ENCODE measurements at regions not wholly inside any gene's neighbourhood (a gene's known extent, or its start where the extent isn't known, plus 50 kb on each side); places are given as distances from the start of the nearest gene placed in this dataset.

DNA sequence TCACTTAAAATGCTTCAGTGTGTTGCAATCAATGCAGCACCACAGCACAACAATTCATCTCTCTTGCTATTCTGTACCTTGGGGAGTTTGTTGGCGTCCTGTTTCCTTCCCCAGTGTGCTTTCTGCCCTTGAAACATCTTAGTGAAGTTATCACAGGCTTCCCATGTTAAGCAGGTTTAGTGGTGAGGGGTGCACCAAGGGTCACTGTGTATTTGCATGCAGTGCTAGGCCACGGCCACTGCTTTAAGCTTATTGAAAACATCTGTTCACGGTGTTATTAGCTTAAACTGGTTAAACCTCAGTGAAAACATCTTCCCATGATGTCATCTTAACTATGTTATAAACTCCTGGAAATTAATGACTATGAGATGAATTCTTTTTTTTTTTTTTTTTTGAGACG, 217.3 kb upstream of the GOLIM4 start:
- DNase-seq (ENCODE audit: low spot score): no peak

DNA sequence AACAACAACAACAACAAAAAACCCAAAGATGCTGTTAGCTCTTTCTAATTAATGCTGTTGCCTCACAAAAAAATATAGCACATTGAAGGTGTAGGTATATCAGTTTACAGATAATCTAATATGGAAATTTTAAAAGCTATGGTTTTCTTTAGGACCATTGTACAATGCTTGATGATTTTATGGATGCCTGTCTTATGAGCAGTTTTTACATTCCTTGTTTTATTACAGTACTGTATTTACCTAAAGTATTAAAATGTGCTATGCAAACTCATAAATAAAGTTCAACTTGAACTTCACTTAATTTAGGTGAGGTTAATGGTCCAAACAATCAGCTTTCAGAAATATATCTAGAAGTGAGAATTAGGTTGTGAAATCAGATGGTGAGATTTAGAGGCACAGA, 212.2 kb upstream of the GOLIM4 start:
- no peak for DNase-seq (ENCODE audit: low spot score)

GRCh38 chr3:168295027-168295426, 199.3 kb upstream of the GOLIM4 start:
- no peak for DNase-seq (ENCODE audit: low spot score)

GRCh38 chr3:168292296-168292695, 196.6 kb upstream of the GOLIM4 start:
- DNase-seq (ENCODE audit: low spot score): no peak

DNA sequence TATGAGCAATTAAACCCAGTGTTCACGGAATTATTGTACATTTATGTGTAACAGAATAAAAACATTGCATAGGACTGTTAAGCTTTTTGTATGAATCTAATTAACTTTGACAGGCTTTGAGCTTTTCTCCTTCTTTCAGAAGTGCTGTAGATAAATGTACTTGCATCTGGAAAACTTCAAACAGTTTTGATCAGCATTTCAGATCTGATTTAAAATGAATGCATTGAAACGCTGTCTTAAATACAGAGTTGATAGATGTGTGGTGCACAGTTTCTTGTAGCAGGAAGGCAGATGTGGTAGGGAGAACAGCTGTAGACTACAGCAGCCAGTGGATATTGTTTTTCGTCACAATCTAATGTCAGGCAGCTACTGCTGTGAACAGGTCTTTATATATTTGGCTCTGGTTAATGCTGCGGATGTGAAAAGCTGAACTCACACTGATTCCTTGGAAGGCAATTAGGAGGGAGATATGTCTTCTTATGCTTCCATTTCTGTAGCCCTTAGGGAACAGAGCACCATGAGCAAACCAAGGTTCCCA, 193.8 kb upstream of the GOLIM4 start:
- no peak for DNase-seq (ENCODE audit: low spot score)

- no peak for DNase-seq (ENCODE audit: low spot score)
These were observed 193.0 kb upstream of the GOLIM4 start for GRCh38 chr3:168288511-168289401.

GRCh38 chr3:168285506-168285905, 189.8 kb upstream of the GOLIM4 start:
- no peak for DNase-seq (ENCODE audit: low spot score)

DNA sequence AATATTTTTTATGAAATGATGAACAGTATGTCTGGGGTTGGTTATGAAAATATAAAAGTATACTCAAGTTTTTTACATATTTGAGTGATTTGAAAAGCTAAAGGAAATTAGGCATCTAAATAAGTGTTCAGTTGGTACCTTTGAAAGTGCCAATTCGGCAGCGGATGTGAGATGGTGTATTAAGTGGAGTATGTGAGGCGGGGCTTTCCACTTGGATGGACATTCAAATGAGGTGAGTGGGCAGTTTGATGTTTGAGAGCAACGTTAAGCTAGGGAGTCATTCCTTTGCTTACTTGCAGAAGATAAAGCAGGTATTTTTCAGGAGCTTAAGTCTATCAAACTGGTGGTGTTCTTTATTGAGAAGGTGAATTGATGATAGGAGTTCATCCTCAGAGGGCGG, 189.0 kb upstream of the GOLIM4 start:
- no peak for DNase-seq (ENCODE audit: low spot score)

- no peak for DNase-seq (ENCODE audit: low spot score)
These were observed 179.9 kb upstream of the GOLIM4 start for GRCh38 chr3:168275662-168276061.

- DNase-seq (ENCODE audit: low spot score): no peak
These were observed 178.2 kb upstream of the GOLIM4 start for GRCh38 chr3:168273917-168274316.

GRCh38 chr3:168273036-168273435, 177.3 kb upstream of the GOLIM4 start:
- DNase-seq (ENCODE audit: low spot score): no peak

DNA sequence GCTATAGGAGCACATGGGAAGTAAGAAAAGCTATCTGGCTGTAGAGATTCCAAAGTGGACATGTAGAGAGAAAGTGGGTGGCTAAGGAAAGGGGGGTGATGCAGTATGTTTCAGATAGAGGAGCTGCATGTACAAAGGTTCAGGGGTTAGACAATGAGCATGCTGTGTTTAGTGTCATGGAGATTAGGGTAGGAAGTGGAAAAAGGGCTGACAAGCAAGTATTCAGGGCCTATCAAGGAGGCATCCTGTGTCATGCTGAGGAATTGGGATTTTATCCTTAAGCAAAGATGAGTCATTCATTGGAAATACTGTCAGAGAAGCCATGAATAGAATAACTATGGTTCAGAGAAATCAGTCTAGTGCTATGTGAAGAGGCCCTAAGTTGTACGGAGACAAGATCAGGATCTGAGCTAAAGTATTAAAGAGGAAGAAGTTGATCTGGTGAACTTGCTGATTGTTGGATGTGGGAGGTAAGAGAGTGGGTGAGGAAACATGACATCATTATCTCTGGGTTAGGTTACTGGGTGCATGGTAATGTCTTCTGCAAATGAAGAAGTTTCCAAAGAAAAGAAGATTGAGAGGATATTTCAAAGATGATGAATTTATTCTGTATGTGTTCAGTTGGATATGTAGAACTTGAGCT, 176.7 kb upstream of the GOLIM4 start:
- no peak for DNase-seq (ENCODE audit: low spot score)

DNA sequence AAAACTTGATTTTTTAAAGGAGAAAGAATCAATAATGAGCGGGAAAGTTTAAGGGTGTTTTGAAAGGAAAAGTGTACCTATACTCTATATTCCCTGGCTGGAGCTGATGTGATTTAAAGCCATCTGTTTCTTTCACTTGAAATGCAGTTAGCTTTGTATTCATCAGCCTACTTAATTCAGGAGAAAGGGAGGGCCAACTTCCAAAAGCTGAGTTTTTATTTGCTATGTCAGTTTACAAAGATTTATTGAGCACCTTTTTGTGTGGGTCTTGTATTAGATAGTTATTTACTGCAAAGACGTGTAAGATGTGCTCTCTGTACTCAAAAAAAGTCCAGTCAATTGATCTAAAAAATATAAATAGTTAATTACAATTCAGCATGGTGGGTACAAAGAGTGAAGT, 176.2 kb upstream of the GOLIM4 start:
- DNase-seq (ENCODE audit: low spot score): no peak

- DNase-seq (ENCODE audit: low spot score): no peak
These were observed 173.3 kb upstream of the GOLIM4 start for GRCh38 chr3:168269001-168269400.

GRCh38 chr3:168267179-168267578, 171.5 kb upstream of the GOLIM4 start:
- DNase-seq (ENCODE audit: low spot score): no peak

DNA sequence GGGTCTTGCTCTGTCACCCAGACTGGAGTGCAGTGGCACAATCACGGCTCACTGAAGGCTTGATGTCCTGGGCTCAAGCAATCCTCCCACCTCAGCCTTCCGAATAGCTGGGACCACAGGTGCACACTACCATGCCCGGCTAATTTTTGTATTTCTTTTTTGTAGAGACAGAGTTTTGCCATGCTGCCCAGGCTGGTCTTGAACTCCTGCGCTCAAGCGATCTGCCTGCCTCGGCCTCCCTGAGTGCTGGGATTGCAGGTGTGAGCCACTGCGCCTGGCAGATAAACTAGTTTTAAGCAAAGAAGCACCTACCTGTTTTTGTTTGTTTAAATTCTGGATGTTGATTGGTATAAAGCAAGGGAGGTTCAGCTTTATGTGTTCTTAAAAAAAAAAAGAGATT, 170.6 kb upstream of the GOLIM4 start:
- DNase-seq (ENCODE audit: low spot score): no peak

DNA sequence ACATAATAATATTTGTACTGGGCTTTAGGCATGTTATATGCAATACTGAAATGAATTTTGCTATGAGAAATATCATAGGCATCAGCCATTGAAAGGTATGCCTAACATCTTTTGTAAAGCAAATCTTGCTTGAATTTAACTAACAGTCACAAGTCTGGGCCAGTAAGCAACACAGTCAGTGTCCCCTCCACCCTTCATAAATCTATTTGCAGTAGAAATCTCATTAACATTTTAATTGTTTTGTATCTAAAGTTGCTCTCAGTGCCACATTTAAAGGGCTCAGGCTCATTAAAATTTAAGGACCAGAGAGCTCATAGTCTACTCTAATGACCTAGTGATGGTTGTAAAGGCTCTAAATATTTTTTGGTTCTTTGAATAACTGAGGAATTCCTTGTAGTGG, 167.2 kb upstream of the GOLIM4 start:
- no peak for DNase-seq (ENCODE audit: low spot score)

DNA sequence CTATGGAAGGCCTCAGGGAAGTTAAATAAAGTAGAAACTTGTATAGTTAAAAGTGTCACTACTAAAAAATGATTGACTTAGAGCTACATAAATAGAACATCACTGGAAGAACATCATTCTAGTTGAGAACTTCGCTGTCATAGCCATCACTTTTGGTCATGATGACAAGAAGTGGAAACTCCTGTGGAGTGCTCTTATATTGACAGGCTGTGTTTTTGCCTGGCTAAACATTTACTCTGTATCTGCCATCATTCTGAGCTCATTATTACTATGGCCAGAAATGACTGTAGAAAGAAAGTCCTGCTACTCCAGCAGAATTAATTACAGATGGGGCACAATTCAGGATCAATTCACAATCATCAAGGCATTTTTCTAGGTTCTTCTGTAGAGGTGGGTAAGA, 165.1 kb upstream of the GOLIM4 start:
- no peak for DNase-seq (ENCODE audit: low spot score)

DNA sequence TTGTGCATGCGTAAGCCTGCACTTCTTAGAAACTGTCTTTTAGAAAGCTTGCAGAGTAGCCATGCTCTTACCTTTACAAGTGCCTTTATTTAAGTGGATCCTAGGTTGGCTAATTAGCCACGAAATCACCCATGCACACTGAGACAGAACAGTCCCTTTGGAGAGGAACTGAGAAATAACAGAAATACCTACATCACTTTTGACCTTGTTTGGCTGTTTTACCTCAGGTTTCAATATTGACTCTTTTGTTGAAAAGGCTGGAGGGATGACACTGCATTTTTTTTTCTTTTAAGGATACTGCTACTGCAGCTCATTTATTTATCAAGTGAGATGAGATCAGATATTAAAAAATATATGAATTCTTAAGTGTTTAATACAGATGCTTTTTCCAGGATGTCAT, 155.6 kb upstream of the GOLIM4 start:
- DNase-seq (ENCODE audit: low spot score): no peak

DNA sequence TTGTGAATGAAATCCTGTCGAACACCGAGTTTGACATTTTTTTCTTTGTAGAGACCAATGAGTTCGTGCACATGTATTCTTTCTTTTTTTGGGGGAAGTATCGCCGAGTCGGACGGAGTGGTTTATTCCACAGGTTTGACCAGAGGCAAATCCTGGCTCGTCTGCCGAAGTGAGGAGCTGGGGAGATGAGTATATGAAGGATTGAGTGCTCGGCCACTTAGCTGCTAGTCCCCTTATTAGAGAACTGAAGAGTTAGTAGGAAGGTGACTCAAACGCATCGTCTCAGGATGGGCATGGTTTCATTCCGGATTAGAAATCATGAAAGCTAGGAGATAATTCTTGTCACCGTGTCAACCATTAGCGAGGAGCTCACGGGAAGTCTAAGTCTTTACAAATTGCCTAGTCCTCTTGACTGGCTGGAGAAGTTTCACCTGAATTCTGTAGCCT, 154.7 kb upstream of the GOLIM4 start:
- DNase-seq (ENCODE audit: low spot score): no peak

DNA sequence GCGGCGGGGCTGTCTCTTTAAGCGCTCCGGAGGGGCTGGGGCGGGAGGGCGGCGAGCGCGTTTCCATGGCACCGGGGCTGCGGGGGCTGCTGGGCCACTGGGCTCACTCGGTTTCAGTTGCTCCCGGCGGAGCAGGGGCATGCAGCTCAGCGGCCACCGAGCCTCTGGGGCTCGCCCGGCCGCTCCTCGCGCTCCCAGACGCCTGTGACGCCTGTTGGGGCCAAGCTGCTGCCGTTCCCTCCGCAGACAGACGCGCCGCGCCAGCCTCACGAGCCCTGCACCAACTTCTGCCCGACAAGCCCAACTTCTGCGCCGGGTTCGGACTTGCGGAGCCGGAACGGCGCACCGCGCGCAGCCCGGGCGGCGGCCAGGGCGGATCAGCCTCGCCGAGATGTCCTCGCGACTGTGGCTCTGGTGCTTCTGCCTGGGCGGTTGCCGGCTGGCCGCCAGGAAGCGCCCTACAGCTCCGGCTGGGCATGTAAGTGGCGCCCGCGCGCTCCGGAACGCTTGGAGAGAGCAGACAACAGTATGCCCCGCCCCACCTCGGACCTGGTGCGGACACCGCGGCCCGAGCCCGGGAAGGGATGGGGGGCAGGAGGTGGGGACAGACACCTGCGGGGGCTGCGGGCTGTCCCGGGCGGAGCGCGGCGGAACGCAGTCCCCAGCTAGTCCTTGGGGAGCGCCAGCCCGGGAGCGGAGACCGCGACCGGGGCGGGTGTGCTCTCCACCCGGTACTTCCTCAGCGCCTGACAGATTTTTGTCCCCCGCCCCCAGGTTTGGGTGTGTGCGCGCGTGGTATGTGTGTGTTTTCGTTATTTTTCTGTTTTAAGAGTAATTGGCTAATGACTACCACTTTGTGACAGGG, 154.1 kb upstream of the GOLIM4 start:
- DNase-seq (ENCODE audit: low spot score): peak; percentile 32

DNA sequence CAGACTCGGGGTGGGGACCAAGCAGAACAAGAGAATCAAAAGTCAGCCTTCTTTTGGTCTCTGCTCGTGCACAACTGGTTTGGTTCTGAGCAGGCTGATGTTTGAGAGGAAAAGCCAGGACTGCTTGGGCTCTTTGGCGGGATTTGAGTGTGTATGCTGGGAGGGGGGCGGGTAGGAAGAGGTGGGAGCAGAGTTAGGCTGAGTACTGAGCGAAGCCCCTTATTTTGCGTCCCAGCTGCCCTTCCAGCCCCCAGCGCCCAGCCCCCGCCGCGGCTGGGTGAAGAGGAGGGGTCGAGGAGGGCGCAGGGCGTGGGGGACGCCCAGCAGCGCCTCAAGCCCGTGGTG, 153.5 kb upstream of the GOLIM4 start:
- no peak for DNase-seq (ENCODE audit: low spot score)

All from germinal center (tissue), 1 donor.